ENCODE measurements at regions not wholly inside any gene's neighbourhood (a gene's known extent, or its start where the extent isn't known, plus 50 kb on each side); places are given as distances from the start of the nearest gene placed in this dataset.

DNA sequence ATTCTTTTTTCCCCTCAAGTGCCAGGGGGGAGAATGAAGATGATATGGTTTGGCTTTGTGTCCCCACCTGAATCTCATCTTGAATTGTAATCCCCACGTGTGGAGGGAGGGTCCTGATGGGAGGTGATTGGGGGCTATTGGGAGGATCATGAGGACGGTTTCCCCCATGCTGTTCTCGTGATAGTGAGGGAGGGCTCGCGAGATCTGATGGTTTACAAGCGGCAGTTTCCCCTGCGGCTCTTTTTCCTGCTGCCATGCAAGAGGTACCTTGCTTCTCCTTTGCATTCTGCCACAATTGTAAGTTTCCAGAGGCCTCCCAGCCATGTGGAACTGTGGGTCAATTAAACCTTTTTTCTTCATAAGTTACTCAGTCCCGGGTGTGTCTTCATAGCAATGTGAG lies 173.7 kb downstream of the CAND1 start:
- Histone ChIP-seq H3K4me3 (ENCODE audit: low read depth in 1 of 2, low read length in 2 of 2) (no peak overlapping the region), H2AFZ (ENCODE audit: low read depth, low read length) (no peak overlapping the region), H3K9ac (ENCODE audit: low read depth, low read length) (no peak overlapping the region), H3K27me3 (ENCODE audit: insufficient read depth, low read length, poor library complexity) (no peaks in the 10 kb centered on the region), H3K27ac (ENCODE audit: low read length) (no peak overlapping the region), H3K4me1 (ENCODE audit: insufficient read depth, low read length) (no peaks in the 10 kb centered on the region), H3K9me3 (ENCODE audit: insufficient read depth, low read length, severe bottlenecking) (no peaks in the 10 kb centered on the region), H3K36me3 (ENCODE audit: insufficient read depth, low read length) (no peaks in the 10 kb centered on the region), H4K20me1 (ENCODE audit: insufficient read depth, low read length) (no peaks in the 10 kb centered on the region), H3K79me2 (ENCODE audit: insufficient read depth, low read length) (no peaks in the 10 kb centered on the region), H3K4me2 (ENCODE audit: insufficient read depth, low read length) (no peak overlapping the region)
- TF ChIP-seq EZH2 (IDR thresholded peaks at IDR 0.05; ENCODE audit: borderline replicate concordance, low read depth, low read length, severe bottlenecking): no peak
- TF ChIP-seq, protein P1, sequence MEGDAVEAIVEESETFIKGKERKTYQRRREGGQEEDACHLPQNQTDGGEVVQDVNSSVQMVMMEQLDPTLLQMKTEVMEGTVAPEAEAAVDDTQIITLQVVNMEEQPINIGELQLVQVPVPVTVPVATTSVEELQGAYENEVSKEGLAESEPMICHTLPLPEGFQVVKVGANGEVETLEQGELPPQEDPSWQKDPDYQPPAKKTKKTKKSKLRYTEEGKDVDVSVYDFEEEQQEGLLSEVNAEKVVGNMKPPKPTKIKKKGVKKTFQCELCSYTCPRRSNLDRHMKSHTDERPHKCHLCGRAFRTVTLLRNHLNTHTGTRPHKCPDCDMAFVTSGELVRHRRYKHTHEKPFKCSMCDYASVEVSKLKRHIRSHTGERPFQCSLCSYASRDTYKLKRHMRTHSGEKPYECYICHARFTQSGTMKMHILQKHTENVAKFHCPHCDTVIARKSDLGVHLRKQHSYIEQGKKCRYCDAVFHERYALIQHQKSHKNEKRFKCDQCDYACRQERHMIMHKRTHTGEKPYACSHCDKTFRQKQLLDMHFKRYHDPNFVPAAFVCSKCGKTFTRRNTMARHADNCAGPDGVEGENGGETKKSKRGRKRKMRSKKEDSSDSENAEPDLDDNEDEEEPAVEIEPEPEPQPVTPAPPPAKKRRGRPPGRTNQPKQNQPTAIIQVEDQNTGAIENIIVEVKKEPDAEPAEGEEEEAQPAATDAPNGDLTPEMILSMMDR (IDR thresholded peaks at IDR 0.05; ENCODE audit: borderline replicate concordance, extremely low read depth, low read length, poor library complexity, severe bottlenecking): no peak
- ATAC-seq (ENCODE audit: insufficient read depth, low read depth) (no peak), DNase-seq (no peak)

DNA sequence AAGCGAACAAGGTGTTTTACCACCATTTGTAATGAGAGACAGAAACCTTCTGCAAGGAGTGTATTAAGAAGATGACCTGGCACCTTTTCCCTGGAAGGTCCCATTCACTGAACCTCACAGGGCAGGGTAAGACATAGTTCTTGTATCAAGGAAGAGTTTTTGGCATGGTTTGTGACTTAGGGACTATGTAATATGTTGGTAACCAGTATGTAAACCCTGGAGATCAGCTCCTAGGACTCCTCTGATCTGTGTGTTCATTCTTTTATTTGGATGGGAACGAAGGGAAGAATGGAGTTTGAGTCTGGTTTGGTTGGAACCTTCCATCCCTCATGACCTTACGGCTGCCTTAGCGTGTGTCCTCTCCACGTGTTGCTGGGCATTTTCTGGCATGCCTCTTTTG lies 175.4 kb downstream of the CAND1 start:
- TF ChIP-seq, protein P1 (IDR thresholded peaks at IDR 0.05; ENCODE audit: borderline replicate concordance, extremely low read depth, low read length, poor library complexity, severe bottlenecking): no peak
- no peak for TF ChIP-seq EZH2 (IDR thresholded peaks at IDR 0.05; ENCODE audit: borderline replicate concordance, low read depth, low read length, severe bottlenecking)
- ATAC-seq (ENCODE audit: insufficient read depth, low read depth) (no peak), DNase-seq (no peak)
- Histone ChIP-seq H3K4me2 (ENCODE audit: insufficient read depth, low read length) (no peak overlapping the region), H3K9me3 (ENCODE audit: insufficient read depth, low read length, severe bottlenecking) (no peaks in the 10 kb centered on the region), H2AFZ (ENCODE audit: low read depth, low read length) (no peak overlapping the region), H3K9ac (ENCODE audit: low read depth, low read length) (no peak overlapping the region), H3K79me2 (ENCODE audit: insufficient read depth, low read length) (no peaks in the 10 kb centered on the region), H3K4me1 (ENCODE audit: insufficient read depth, low read length) (no peaks in the 10 kb centered on the region), H3K4me3 (ENCODE audit: low read depth in 1 of 2, low read length in 2 of 2) (no peak overlapping the region), H4K20me1 (ENCODE audit: insufficient read depth, low read length) (no peaks in the 10 kb centered on the region), H3K36me3 (ENCODE audit: insufficient read depth, low read length) (no peaks in the 10 kb centered on the region), H3K27me3 (ENCODE audit: insufficient read depth, low read length, poor library complexity) (no peaks in the 10 kb centered on the region), H3K27ac (ENCODE audit: low read length) (no peak overlapping the region)

DNA sequence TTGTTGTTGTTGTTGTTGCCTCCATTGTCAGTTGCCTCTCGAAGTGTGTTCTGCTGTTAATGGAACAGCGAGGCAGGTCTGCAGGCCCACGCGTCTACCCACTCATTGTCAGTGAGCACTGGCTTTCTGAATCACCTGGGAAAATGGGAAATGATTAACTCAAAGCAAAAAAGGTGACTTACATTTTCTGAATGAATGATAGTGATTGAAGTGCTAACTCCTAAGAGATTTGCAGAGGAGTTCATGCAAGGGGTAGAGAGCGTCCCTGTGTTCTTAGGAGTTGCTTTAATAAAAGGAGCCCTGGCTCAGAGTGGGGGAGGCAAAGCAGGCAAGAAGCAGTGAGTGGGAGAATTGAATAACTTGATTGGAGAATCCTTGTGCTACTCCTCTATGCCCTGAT lies 177.6 kb downstream of the CAND1 start:
- Histone ChIP-seq H3K9me3 (ENCODE audit: insufficient read depth, low read length, severe bottlenecking) (no peaks in the 10 kb centered on the region), H4K20me1 (ENCODE audit: insufficient read depth, low read length) (no peaks in the 10 kb centered on the region), H3K27ac (ENCODE audit: low read length) (no peak overlapping the region), H3K4me3 (ENCODE audit: low read depth in 1 of 2, low read length in 2 of 2) (no peak overlapping the region), H2AFZ (ENCODE audit: low read depth, low read length) (no peak overlapping the region), H3K4me2 (ENCODE audit: insufficient read depth, low read length) (no peak overlapping the region), H3K9ac (ENCODE audit: low read depth, low read length) (no peak overlapping the region), H3K27me3 (ENCODE audit: insufficient read depth, low read length, poor library complexity) (no peaks in the 10 kb centered on the region), H3K36me3 (ENCODE audit: insufficient read depth, low read length) (no peaks in the 10 kb centered on the region), H3K79me2 (ENCODE audit: insufficient read depth, low read length) (no peaks in the 10 kb centered on the region), H3K4me1 (ENCODE audit: insufficient read depth, low read length) (no peaks in the 10 kb centered on the region)
- ATAC-seq (ENCODE audit: insufficient read depth, low read depth) (no peak), DNase-seq (no peak)
- no peak for TF ChIP-seq EZH2 (IDR thresholded peaks at IDR 0.05; ENCODE audit: borderline replicate concordance, low read depth, low read length, severe bottlenecking)
- TF ChIP-seq, protein P1 (IDR thresholded peaks at IDR 0.05; ENCODE audit: borderline replicate concordance, extremely low read depth, low read length, poor library complexity, severe bottlenecking): no peak

DNA sequence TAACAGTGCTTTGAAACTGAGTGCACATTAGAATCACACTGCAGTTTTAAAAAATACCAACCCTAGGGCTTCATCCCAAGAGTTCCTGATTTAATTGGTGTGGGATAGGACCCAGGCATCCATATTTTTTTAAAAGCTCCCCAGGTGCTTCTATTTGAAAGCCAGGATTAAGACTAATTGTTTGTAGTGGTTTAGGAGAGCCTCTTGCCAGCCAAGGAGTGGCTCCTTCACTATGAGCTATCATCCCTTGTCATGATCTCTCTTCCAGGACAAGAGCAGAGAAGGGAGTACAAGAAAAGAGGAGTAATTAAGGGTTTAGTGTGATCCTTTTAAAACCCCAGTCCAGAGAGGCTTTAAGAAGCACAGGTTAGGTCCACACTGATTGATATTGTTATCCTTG lies 178.0 kb downstream of the CAND1 start:
- Histone ChIP-seq H3K27ac (ENCODE audit: low read length) (no peak overlapping the region), H3K36me3 (ENCODE audit: insufficient read depth, low read length) (no peaks in the 10 kb centered on the region), H3K4me2 (ENCODE audit: insufficient read depth, low read length) (no peak overlapping the region), H3K9ac (ENCODE audit: low read depth, low read length) (no peak overlapping the region), H3K4me1 (ENCODE audit: insufficient read depth, low read length) (no peaks in the 10 kb centered on the region), H3K4me3 (ENCODE audit: low read depth in 1 of 2, low read length in 2 of 2) (no peak overlapping the region), H2AFZ (ENCODE audit: low read depth, low read length) (no peak overlapping the region), H3K79me2 (ENCODE audit: insufficient read depth, low read length) (no peaks in the 10 kb centered on the region), H3K9me3 (ENCODE audit: insufficient read depth, low read length, severe bottlenecking) (no peaks in the 10 kb centered on the region), H3K27me3 (ENCODE audit: insufficient read depth, low read length, poor library complexity) (no peaks in the 10 kb centered on the region), H4K20me1 (ENCODE audit: insufficient read depth, low read length) (no peaks in the 10 kb centered on the region)
- ATAC-seq (ENCODE audit: insufficient read depth, low read depth) (no peak), DNase-seq (no peak)
- TF ChIP-seq, protein P1 (IDR thresholded peaks at IDR 0.05; ENCODE audit: borderline replicate concordance, extremely low read depth, low read length, poor library complexity, severe bottlenecking): no peak
- no peak for TF ChIP-seq EZH2 (IDR thresholded peaks at IDR 0.05; ENCODE audit: borderline replicate concordance, low read depth, low read length, severe bottlenecking)
